H9 (cell line): ENCODE measurements at regions not wholly inside any gene's neighbourhood (a gene's known extent, or its start where the extent isn't known, plus 50 kb on each side); places are given as distances from the start of the nearest gene placed in this dataset.

ENCODE experiments used
- DNase-seq: peaks from one replicate; pipeline ENCODE4 v3.0.0-alpha.2; 2017
- H2AFZ ChIP-seq: one replicate; pipeline ENCODE4 v1.6.1; 2013; ENCODE audit warnings: mild to moderate bottlenecking, low read length, control low read depth, moderate library complexity
- H2AK5ac ChIP-seq: 2 replicates; pipeline ENCODE4 v1.6.1; 2013; ENCODE audit warnings: low read length, control low read depth, mixed read lengths; ENCODE audit not compliant: insufficient read length
- H2BK120ac ChIP-seq: one replicate; pipeline ENCODE4 v1.6.1; 2013; ENCODE audit warnings: low read depth, mild to moderate bottlenecking, low read length, control low read depth, inconsistent platforms; ENCODE audit not compliant: poor library complexity, severe bottlenecking
- H2BK12ac ChIP-seq: 2 replicates; pipeline ENCODE4 v1.6.1; 2013; ENCODE audit warnings: low read length, control low read depth, mixed read lengths, low read depth; ENCODE audit not compliant: insufficient read length
- H2BK15ac ChIP-seq: 2 replicates; pipeline ENCODE4 v1.6.1; 2013; ENCODE audit warnings: low read depth, low read length, control low read depth
- H2BK20ac ChIP-seq: one replicate; pipeline ENCODE4 v1.6.1; 2013; ENCODE audit warnings: low read depth, mild to moderate bottlenecking, low read length, control low read depth, inconsistent platforms; ENCODE audit not compliant: poor library complexity, severe bottlenecking
- H2BK5ac ChIP-seq: 2 replicates; pipeline ENCODE4 v1.6.1; 2013; ENCODE audit warnings: low read length, control low read depth, mixed read lengths; ENCODE audit not compliant: insufficient read length
- H3K14ac ChIP-seq: 2 replicates; pipeline ENCODE4 v1.6.1; 2013; ENCODE audit warnings: low read length, control low read depth; ENCODE audit not compliant: insufficient read depth
- H3K18ac ChIP-seq: 2 replicates; pipeline ENCODE4 v1.6.1; 2013; ENCODE audit warnings: low read depth, mild to moderate bottlenecking, mixed read lengths, low read length, control low read depth; ENCODE audit not compliant: insufficient read length
- H3K23ac ChIP-seq: 2 replicates; pipeline ENCODE4 v1.6.1; 2013; ENCODE audit warnings: low read length, control low read depth, mixed read lengths, low read depth; ENCODE audit not compliant: insufficient read length
- H3K23me2 ChIP-seq: 2 replicates; pipeline ENCODE4 v1.6.1; 2013; ENCODE audit warnings: low read depth, mild to moderate bottlenecking, mixed read lengths, low read length, control low read depth; ENCODE audit not compliant: insufficient read length, poor library complexity, severe bottlenecking
- H3K27ac ChIP-seq: 2 replicates; pipeline ENCODE4 v1.5.1; 2013; ENCODE audit warnings: low read length, control low read depth, mixed read lengths, low read depth; ENCODE audit not compliant: insufficient read length
- H3K27me3 ChIP-seq: 2 replicates; pipeline ENCODE4 v1.6.1; 2013; ENCODE audit warnings: low read length, control low read depth, inconsistent platforms; ENCODE audit not compliant: insufficient read depth
- H3K4ac ChIP-seq: 2 replicates; pipeline ENCODE4 v1.6.1; 2013; ENCODE audit warnings: low read depth, mild to moderate bottlenecking, control low read depth, inconsistent platforms, low read length, moderate library complexity
- H3K4me1 ChIP-seq: 2 replicates; pipeline ENCODE4 v1.6.1; 2013; ENCODE audit warnings: low read length, control low read depth, inconsistent platforms; ENCODE audit not compliant: insufficient read depth
- H3K4me2 ChIP-seq: 2 replicates; pipeline ENCODE4 v1.6.1; 2013; ENCODE audit warnings: low read length, control low read depth, mixed read lengths; ENCODE audit not compliant: insufficient read length, insufficient read depth
- H3K56ac ChIP-seq: 2 replicates; pipeline ENCODE4 v1.6.1; 2013; ENCODE audit warnings: low read depth, mild to moderate bottlenecking, mixed read lengths, low read length, control low read depth; ENCODE audit not compliant: insufficient read length
- H3K79me1 ChIP-seq: 2 replicates; pipeline ENCODE4 v1.6.1; 2013; ENCODE audit warnings: low read depth, mild to moderate bottlenecking, moderate library complexity, low read length, control low read depth, inconsistent platforms; ENCODE audit not compliant: insufficient read depth, poor library complexity, severe bottlenecking
- H3K79me2 ChIP-seq: 2 replicates; pipeline ENCODE4 v1.6.1; 2013; ENCODE audit warnings: low read length, control low read depth, inconsistent platforms; ENCODE audit not compliant: insufficient read depth
- H3K9ac ChIP-seq: 2 replicates; pipeline ENCODE4 v1.6.1; 2013; ENCODE audit warnings: low read length, control low read depth, mixed read lengths; ENCODE audit not compliant: insufficient read length; ENCODE audit errors: extremely low read depth
- H3K9me3 ChIP-seq: one replicate; pipeline ENCODE4 v1.6.1; 2013; ENCODE audit warnings: low read depth, low read length, inconsistent platforms; ENCODE audit not compliant: control insufficient read depth
- H3T11ph ChIP-seq: one replicate; pipeline ENCODE4 v1.6.1; 2013; ENCODE audit warnings: mild to moderate bottlenecking, low read length, control low read depth, inconsistent platforms
- H4K20me1 ChIP-seq: one replicate; pipeline ENCODE4 v1.6.1; 2013; ENCODE audit not compliant: control insufficient read depth, insufficient read length, insufficient read depth
- H4K5ac ChIP-seq: 2 replicates; pipeline ENCODE4 v1.6.1; 2013; ENCODE audit warnings: low read depth, mild to moderate bottlenecking, mixed read lengths, low read length, control low read depth; ENCODE audit not compliant: insufficient read length
- H4K8ac ChIP-seq: replicated peaks from 2 replicates; pipeline ENCODE4 v1.6.1; 2013; ENCODE audit warnings: low read length, control low read depth, mixed read lengths, low read depth; ENCODE audit not compliant: insufficient read length
- H4K91ac ChIP-seq: 2 replicates; pipeline ENCODE4 v1.6.1; 2013; ENCODE audit warnings: low read depth, mild to moderate bottlenecking, moderate library complexity, mixed read lengths, low read length, control low read depth; ENCODE audit not compliant: insufficient read length
- H3K27ac Mint-ChIP-seq, 3 experiments: 2 replicates in 2 of 3; 3 replicates in 1 of 3; pipeline ENCODE4 v1.8.0; 2020 to 2021; ENCODE audit warnings: mixed read lengths in 3 of 3, mild to moderate bottlenecking in 1 of 3, moderate library complexity in 1 of 3
- H3K27me3 Mint-ChIP-seq: 2 replicates; pipeline ENCODE4 v1.8.0; 2021; ENCODE audit warnings: low read depth, mild to moderate bottlenecking, moderate library complexity, mixed read lengths
- H3K36me3 Mint-ChIP-seq, 3 experiments: 2 replicates in 2 of 3; 3 replicates in 1 of 3; pipeline ENCODE4 v1.8.0; 2020 to 2021; ENCODE audit warnings: low read depth in 3 of 3, mixed read lengths in 3 of 3; ENCODE audit not compliant: insufficient read depth in 1 of 3
- H3K4me1 Mint-ChIP-seq, 2 experiments: 2 replicates each; pipeline ENCODE4 v1.8.0; 2020; ENCODE audit warnings: mixed read lengths in 2 of 2
- H3K4me3 Mint-ChIP-seq, 2 experiments: 2 replicates in 1 of 2; 3 replicates in 1 of 2; pipeline ENCODE4 v1.8.0; 2020 to 2021; ENCODE audit warnings: mild to moderate bottlenecking in 2 of 2, mixed read lengths in 2 of 2, moderate library complexity in 1 of 2
- H3K9me3 Mint-ChIP-seq, 2 experiments: 2 replicates in 1 of 2; 3 replicates in 1 of 2; pipeline ENCODE4 v1.8.0; 2020; ENCODE audit warnings: mild to moderate bottlenecking in 2 of 2, mixed read lengths in 2 of 2, moderate library complexity in 1 of 2
- WGBS: extraction: QIAGEN DNeasy Blood & Tissue Kit; methylation state at CpG from one replicate; pipeline ENCODE4 v1.1.7; 2013; ENCODE audit warnings: missing lambda C conversion rate, low lambda C conversion rate, mixed read lengths; ENCODE audit not compliant: insufficient read length; ENCODE audit errors: extremely low coverage; 5-methylcytosine and 5-hydroxymethylcytosine counted together
- TF ChIP-seq, protein P1 (sequence below): fragments of 200-600 bp; sonication (generic); conservative IDR thresholded peaks from 3 replicates; pipeline ENCODE4 v1.8.0; 2021; ENCODE audit warnings: antibody characterized with exemption, mild to moderate bottlenecking

- Histone ChIP-seq H4K91ac (no peak overlapping the region), H4K5ac (no peak overlapping the region), H4K8ac (no peak overlapping the region), H3K56ac (no peak overlapping the region), H2BK120ac (no peak overlapping the region), H2BK12ac (no peak overlapping the region), H3K27ac (no peak overlapping the region), H3K14ac (0 out of 2 replicates have a peak overlapping the region, but pooled peaks have one; percentile 53), H3K18ac (no peak overlapping the region), H2BK20ac (no peak overlapping the region), H2AK5ac (no peak overlapping the region), H3K9me3 (no peaks in the 10 kb centered on the region), H3K79me2 (no peaks in the 10 kb centered on the region), H3K4me2 (no peak overlapping the region), H2BK5ac (no peak overlapping the region), H3K4ac (no peak overlapping the region), H3K79me1 (no peaks in the 10 kb centered on the region), H2BK15ac (no peak overlapping the region), H4K20me1 (no peaks in the 10 kb centered on the region), H3K9ac (no peak overlapping the region), H3T11ph (no peak overlapping the region), H3K4me1 (no peaks in the 10 kb centered on the region), H2AFZ (no peak overlapping the region), H3K23me2 (no peaks in the 10 kb centered on the region), H3K23ac (no peak overlapping the region), H3K27me3 (no peaks in the 10 kb centered on the region)
- H3K36me3 Mint-ChIP-seq: no peaks in the 10 kb centered on the region
- peaks cover 4 to 7% of the 10 kb centered on the region in 2 experiments; a peak in 3 of 4 replicates for H3K4me1 Mint-ChIP-seq
- no peak for DNase-seq
- no CpG with 5 or more reads among the region's 3 CpGs for WGBS
- TF ChIP-seq, protein P1, sequence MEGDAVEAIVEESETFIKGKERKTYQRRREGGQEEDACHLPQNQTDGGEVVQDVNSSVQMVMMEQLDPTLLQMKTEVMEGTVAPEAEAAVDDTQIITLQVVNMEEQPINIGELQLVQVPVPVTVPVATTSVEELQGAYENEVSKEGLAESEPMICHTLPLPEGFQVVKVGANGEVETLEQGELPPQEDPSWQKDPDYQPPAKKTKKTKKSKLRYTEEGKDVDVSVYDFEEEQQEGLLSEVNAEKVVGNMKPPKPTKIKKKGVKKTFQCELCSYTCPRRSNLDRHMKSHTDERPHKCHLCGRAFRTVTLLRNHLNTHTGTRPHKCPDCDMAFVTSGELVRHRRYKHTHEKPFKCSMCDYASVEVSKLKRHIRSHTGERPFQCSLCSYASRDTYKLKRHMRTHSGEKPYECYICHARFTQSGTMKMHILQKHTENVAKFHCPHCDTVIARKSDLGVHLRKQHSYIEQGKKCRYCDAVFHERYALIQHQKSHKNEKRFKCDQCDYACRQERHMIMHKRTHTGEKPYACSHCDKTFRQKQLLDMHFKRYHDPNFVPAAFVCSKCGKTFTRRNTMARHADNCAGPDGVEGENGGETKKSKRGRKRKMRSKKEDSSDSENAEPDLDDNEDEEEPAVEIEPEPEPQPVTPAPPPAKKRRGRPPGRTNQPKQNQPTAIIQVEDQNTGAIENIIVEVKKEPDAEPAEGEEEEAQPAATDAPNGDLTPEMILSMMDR: no peak
- no peak overlapping the region for H3K4me3 Mint-ChIP-seq
- no peaks in the 10 kb centered on the region; a peak in 1 of 5 replicates for H3K9me3 Mint-ChIP-seq
- H3K27ac Mint-ChIP-seq: peak overlapping the region in 1 of 3 experiments; percentile 74; a peak in 1 of 7 replicates
- H3K27me3 Mint-ChIP-seq: no peaks in the 10 kb centered on the region
Observed at GRCh38 chr11:21814169-21814568, 378.7 kb upstream of the ANO5 start.
